ENCODE measurements at regions not wholly inside any gene's neighbourhood (a gene's known extent, or its start where the extent isn't known, plus 50 kb on each side); places are given as distances from the start of the nearest gene placed in this dataset.

DNA sequence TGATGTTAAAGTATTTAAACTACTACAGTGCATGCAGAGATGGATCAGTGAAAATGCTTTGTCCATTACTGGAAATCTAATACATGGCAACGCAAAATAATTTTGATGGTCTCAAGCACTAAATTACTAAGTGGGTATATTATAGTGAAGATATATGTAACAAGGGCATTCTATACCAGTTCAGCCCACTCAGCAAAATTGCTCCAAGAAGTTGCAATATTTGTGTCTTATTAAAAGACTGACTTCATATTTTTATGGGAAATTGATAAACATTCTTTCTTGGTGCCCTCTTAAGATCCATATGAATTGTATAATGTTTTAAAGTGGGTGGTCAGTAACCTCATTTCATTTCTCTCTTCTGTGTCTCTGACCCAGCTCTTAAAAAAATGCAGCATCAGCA lies 343.1 kb upstream of the MEX3C start:
- no peaks in the 10 kb centered on the region for H4K20me1 ChIP-seq (ENCODE audit: insufficient read depth, low read length)
- no peaks in the 10 kb centered on the region for H3K36me3 ChIP-seq (ENCODE audit: insufficient read depth, low read length)
- no peaks in the 10 kb centered on the region for H3K9me3 ChIP-seq (ENCODE audit: low read length)
- intact Hi-C loops (cut with micrococcal nuclease; ENCODE audit: unreplicated experiment): no loop called here
- H3K4me3 ChIP-seq (ENCODE audit: low read depth, low read length, poor library complexity, severe bottlenecking): no peak overlapping the region
- H3K27ac ChIP-seq (ENCODE audit: low read depth, low read length, poor library complexity, severe bottlenecking): no peak overlapping the region
- CTCF ChIA-PET (ENCODE audit: unreplicated experiment): no interaction called here
- H3K9me2 ChIP-seq (ENCODE audit: insufficient read depth, low read length): no peaks in the 10 kb centered on the region
- no peaks in the 10 kb centered on the region for H3K79me2 ChIP-seq (ENCODE audit: insufficient read depth, low read depth, low read length)
- no peak overlapping the region for H3K4me2 ChIP-seq (ENCODE audit: low read length)
- no peak overlapping the region for H2AFZ ChIP-seq (ENCODE audit: low read length)
- no peaks in the 10 kb centered on the region for H3K4me1 ChIP-seq (ENCODE audit: insufficient read depth, low read length, poor library complexity, severe bottlenecking)
- DNase-seq (ENCODE audit: low spot score): no peak
- BruUV-seq (replicated peaks): no TSS peak
- TF ChIP-seq, protein P1, sequence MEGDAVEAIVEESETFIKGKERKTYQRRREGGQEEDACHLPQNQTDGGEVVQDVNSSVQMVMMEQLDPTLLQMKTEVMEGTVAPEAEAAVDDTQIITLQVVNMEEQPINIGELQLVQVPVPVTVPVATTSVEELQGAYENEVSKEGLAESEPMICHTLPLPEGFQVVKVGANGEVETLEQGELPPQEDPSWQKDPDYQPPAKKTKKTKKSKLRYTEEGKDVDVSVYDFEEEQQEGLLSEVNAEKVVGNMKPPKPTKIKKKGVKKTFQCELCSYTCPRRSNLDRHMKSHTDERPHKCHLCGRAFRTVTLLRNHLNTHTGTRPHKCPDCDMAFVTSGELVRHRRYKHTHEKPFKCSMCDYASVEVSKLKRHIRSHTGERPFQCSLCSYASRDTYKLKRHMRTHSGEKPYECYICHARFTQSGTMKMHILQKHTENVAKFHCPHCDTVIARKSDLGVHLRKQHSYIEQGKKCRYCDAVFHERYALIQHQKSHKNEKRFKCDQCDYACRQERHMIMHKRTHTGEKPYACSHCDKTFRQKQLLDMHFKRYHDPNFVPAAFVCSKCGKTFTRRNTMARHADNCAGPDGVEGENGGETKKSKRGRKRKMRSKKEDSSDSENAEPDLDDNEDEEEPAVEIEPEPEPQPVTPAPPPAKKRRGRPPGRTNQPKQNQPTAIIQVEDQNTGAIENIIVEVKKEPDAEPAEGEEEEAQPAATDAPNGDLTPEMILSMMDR (conservative IDR thresholded peaks at IDR 0.05; ENCODE audit: low read length): no peak
- TF ChIP-seq EZH2phosphoT487 (IDR thresholded peaks at IDR 0.05; ENCODE audit: borderline replicate concordance, low read depth, low read length): no peak
- POLR2A ChIA-PET: no interaction called here

DNA sequence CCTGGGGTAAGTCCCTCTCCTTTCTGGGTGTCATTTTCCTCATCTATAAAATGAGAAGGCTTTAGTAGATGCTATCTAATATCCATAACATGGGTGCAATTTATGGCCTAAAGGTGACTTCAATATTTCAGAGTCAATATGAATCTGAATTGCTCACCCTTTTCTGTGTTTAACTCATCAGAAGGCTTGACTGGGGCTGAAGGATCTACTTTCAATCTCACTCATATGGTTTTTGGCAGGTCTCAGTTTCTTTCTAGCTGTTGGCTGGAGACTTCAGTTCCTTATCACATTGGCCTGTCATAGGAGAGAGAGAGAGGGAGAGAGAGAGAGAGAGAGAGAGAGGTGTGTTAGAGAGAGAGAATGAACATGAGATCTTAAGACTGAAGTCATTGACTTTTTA lies 343.7 kb upstream of the MEX3C start:
- Histone ChIP-seq H3K36me3 (ENCODE audit: insufficient read depth, low read length) (no peaks in the 10 kb centered on the region), H3K4me1 (ENCODE audit: insufficient read depth, low read length, poor library complexity, severe bottlenecking) (no peaks in the 10 kb centered on the region), H3K79me2 (ENCODE audit: insufficient read depth, low read depth, low read length) (no peaks in the 10 kb centered on the region), H3K4me2 (ENCODE audit: low read length) (no peak overlapping the region), H3K9me3 (ENCODE audit: low read length) (no peaks in the 10 kb centered on the region), H3K9me2 (ENCODE audit: insufficient read depth, low read length) (no peaks in the 10 kb centered on the region), H3K4me3 (ENCODE audit: low read depth, low read length, poor library complexity, severe bottlenecking) (no peak overlapping the region), H3K27ac (ENCODE audit: low read depth, low read length, poor library complexity, severe bottlenecking) (no peak overlapping the region), H2AFZ (ENCODE audit: low read length) (no peak overlapping the region), H4K20me1 (ENCODE audit: insufficient read depth, low read length) (no peaks in the 10 kb centered on the region)
- DNase-seq (ENCODE audit: low spot score): no peak
- no peak for TF ChIP-seq EZH2phosphoT487 (IDR thresholded peaks at IDR 0.05; ENCODE audit: borderline replicate concordance, low read depth, low read length)
- TF ChIP-seq, protein P1 (conservative IDR thresholded peaks at IDR 0.05; ENCODE audit: low read length): no peak
- CTCF ChIA-PET (ENCODE audit: unreplicated experiment): no interaction called here
- POLR2A ChIA-PET: no interaction called here
- intact Hi-C loops (cut with micrococcal nuclease; ENCODE audit: unreplicated experiment): no loop called here
- no TSS peak for BruUV-seq (replicated peaks)

DNA sequence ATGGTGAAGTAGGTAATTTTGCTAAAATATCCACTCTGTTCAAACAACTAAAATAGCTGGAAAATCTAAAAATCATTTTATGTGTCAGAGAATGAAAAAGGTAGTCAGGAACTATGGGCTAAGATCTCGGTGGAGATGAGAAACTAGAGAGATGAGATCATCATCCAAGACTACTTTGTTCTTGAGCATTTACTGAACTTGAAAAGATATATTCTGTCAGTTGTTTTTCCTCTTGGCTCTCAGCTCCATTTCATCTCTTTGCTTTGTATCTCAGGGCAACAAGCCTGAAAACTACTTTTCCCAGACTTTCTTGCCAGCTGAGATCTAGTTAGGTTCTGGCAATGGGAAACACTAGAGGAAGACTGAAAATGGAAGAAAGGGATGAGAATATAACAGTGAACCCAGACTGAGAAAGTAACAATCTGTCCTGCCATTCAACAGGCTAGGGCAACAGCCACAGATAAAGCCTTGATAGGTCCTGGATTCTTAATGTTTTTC lies 346.2 kb upstream of the MEX3C start:
- no TSS peak for BruUV-seq (replicated peaks)
- no peaks in the 10 kb centered on the region for H3K4me1 ChIP-seq (ENCODE audit: insufficient read depth, low read length, poor library complexity, severe bottlenecking)
- ChIA-PET POLR2A (no interaction called here), CTCF (ENCODE audit: unreplicated experiment) (no interaction called here)
- H3K4me2 ChIP-seq (ENCODE audit: low read length): no peak overlapping the region
- H3K4me3 ChIP-seq (ENCODE audit: low read depth, low read length, poor library complexity, severe bottlenecking): no peak overlapping the region
- intact Hi-C loops (cut with micrococcal nuclease; ENCODE audit: unreplicated experiment): no loop called here
- H2AFZ ChIP-seq (ENCODE audit: low read length): no peak overlapping the region
- DNase-seq (ENCODE audit: low spot score): no peak
- H4K20me1 ChIP-seq (ENCODE audit: insufficient read depth, low read length): no peaks in the 10 kb centered on the region
- no peaks in the 10 kb centered on the region for H3K9me3 ChIP-seq (ENCODE audit: low read length)
- no peak overlapping the region for H3K27ac ChIP-seq (ENCODE audit: low read depth, low read length, poor library complexity, severe bottlenecking)
- H3K36me3 ChIP-seq (ENCODE audit: insufficient read depth, low read length): no peaks in the 10 kb centered on the region
- H3K9me2 ChIP-seq (ENCODE audit: insufficient read depth, low read length): no peaks in the 10 kb centered on the region
- no peaks in the 10 kb centered on the region for H3K79me2 ChIP-seq (ENCODE audit: insufficient read depth, low read depth, low read length)
- TF ChIP-seq, protein P1 (conservative IDR thresholded peaks at IDR 0.05; ENCODE audit: low read length): no peak
- no peak for TF ChIP-seq EZH2phosphoT487 (IDR thresholded peaks at IDR 0.05; ENCODE audit: borderline replicate concordance, low read depth, low read length)

Measured in OCI-LY7 (cell line).